ENCODE measurements at regions not wholly inside any gene's neighbourhood (a gene's known extent, or its start where the extent isn't known, plus 50 kb on each side); places are given as distances from the start of the nearest gene placed in this dataset.

GRCh38 chr3:67916353-67916752 is 261.9 kb upstream of the SUCLG2 start:
- TF ChIP-seq POLR2AphosphoS5 (IDR thresholded peaks at IDR 0.05): no peak
- TF ChIP-seq, protein P1, sequence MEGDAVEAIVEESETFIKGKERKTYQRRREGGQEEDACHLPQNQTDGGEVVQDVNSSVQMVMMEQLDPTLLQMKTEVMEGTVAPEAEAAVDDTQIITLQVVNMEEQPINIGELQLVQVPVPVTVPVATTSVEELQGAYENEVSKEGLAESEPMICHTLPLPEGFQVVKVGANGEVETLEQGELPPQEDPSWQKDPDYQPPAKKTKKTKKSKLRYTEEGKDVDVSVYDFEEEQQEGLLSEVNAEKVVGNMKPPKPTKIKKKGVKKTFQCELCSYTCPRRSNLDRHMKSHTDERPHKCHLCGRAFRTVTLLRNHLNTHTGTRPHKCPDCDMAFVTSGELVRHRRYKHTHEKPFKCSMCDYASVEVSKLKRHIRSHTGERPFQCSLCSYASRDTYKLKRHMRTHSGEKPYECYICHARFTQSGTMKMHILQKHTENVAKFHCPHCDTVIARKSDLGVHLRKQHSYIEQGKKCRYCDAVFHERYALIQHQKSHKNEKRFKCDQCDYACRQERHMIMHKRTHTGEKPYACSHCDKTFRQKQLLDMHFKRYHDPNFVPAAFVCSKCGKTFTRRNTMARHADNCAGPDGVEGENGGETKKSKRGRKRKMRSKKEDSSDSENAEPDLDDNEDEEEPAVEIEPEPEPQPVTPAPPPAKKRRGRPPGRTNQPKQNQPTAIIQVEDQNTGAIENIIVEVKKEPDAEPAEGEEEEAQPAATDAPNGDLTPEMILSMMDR (IDR thresholded peaks at IDR 0.05): no peak
